Spleen (tissue), 11 donors: ENCODE measurements at regions not wholly inside any gene's neighbourhood (a gene's known extent, or its start where the extent isn't known, plus 50 kb on each side); places are given as distances from the start of the nearest gene placed in this dataset.

Experiments
- DNase-seq: peaks from one replicate; pipeline ENCODE4 v3.0.0-alpha.2; 2020
- H3K27ac ChIP-seq, 8 donors: fragments of 200-600 bp; sonication (generic) in 7 of 8; 1 replicate in 4 of 8; 2 replicates in 4 of 8; pipeline versions ENCODE4 v1.5.0 to v1.8.0; 2016 to 2021; ENCODE audit warnings: inconsistent platforms in 4 of 8, mild to moderate bottlenecking in 4 of 8, moderate library complexity in 1 of 8
- H3K27me3 ChIP-seq, 7 donors: fragments of 200-600 bp; sonication (generic) in 6 of 7; replicated peaks in 1 of 7; 1 replicate in 4 of 7; 2 replicates in 3 of 7; pipeline versions ENCODE4 v1.5.0 to v1.8.0; 2016 to 2021; ENCODE audit warnings: inconsistent platforms in 3 of 7, mild to moderate bottlenecking in 1 of 7
- H3K36me3 ChIP-seq, 6 donors: fragments of 200-600 bp; sonication (generic) in 5 of 6; 1 replicate in 4 of 6; 2 replicates in 2 of 6; pipeline versions ENCODE4 v1.5.0 to v1.8.0; 2016 to 2021; ENCODE audit warnings: inconsistent platforms in 2 of 6
- H3K4me1 ChIP-seq, 6 donors: fragments of 200-600 bp; sonication (generic) in 5 of 6; 1 replicate in 3 of 6; 2 replicates in 3 of 6; pipeline versions ENCODE4 v1.5.0 to v1.8.0; 2016 to 2021; ENCODE audit warnings: inconsistent platforms in 3 of 6
- H3K4me3 ChIP-seq, 8 donors: fragments of 200-600 bp; sonication (generic) in 7 of 8; 1 replicate in 4 of 8; 2 replicates in 4 of 8; pipeline versions ENCODE4 v1.5.0 to v1.8.0; 2016 to 2021; ENCODE audit warnings: inconsistent platforms in 4 of 8, mild to moderate bottlenecking in 4 of 8, moderate library complexity in 2 of 8
- H3K9me3 ChIP-seq, 8 donors: fragments of 200-600 bp; sonication (generic) in 7 of 8; 1 replicate in 4 of 8; 2 replicates in 4 of 8; pipeline versions ENCODE4 v1.5.0 to v1.8.0; 2016 to 2021; ENCODE audit warnings: inconsistent platforms in 4 of 8
- POLR2A ChIP-seq, 3 donors: fragments of 450-650 bp; IDR thresholded peaks; one replicate each; pipeline ENCODE4 v1.5.1; 2017; ENCODE audit warnings: antibody characterized with exemption in 3 of 3, mild to moderate bottlenecking in 1 of 3
- POLR2AphosphoS5 ChIP-seq, 3 donors: sonication (generic); formaldehyde crosslinking; IDR thresholded peaks; one replicate each; pipeline ENCODE4 v1.5.1; 2017; ENCODE audit warnings: antibody characterized with exemption in 3 of 3
- WGBS, 5 donors: extraction: QIAGEN DNeasy Blood & Tissue Kit in 3 of 5; methylation state at CpG; one replicate each; pipeline versions ENCODE4 v1.1.5 to v1.1.7; 2013 to 2018; 5-methylcytosine and 5-hydroxymethylcytosine counted together
- intact Hi-C: fragments of 100-400 bp; cut with DNase I; formaldehyde crosslinking; loops from one replicate; pipeline ENCODE4 v1.15.0; 2023; ENCODE audit warnings: low total_unique reads
- TF ChIP-seq, protein P1 (sequence below), 11 experiments: fragments of 200-600 bp in 7 of 11; fragments of 450-650 bp in 4 of 11; sonication (generic) in 4 of 11; IDR thresholded peaks in 8 of 11; conservative IDR thresholded peaks in 3 of 11; 1 replicate in 7 of 11; 2 replicates in 4 of 11; pipeline versions ENCODE4 v1.4.0 to v1.8.0; 2016 to 2021; ENCODE audit warnings: antibody characterized with exemption in 11 of 11, inconsistent platforms in 4 of 11, mild to moderate bottlenecking in 1 of 11
- donor health status: healthy with polysubstance abuse.
- donor health status: DM: no; HTN: no; CAD: no; lungs with moderate emphysema.
- donor health status: DM: no; HTN: no; CAD: no.
- donor health status: Bipolar disorder and iron deficiency.
- donor health status: healthy.
- donor health status: DM: no; HTN: no; CAD: no.
- donor health status: DM: yes; HTN: yes; CAD: no.

DNA sequence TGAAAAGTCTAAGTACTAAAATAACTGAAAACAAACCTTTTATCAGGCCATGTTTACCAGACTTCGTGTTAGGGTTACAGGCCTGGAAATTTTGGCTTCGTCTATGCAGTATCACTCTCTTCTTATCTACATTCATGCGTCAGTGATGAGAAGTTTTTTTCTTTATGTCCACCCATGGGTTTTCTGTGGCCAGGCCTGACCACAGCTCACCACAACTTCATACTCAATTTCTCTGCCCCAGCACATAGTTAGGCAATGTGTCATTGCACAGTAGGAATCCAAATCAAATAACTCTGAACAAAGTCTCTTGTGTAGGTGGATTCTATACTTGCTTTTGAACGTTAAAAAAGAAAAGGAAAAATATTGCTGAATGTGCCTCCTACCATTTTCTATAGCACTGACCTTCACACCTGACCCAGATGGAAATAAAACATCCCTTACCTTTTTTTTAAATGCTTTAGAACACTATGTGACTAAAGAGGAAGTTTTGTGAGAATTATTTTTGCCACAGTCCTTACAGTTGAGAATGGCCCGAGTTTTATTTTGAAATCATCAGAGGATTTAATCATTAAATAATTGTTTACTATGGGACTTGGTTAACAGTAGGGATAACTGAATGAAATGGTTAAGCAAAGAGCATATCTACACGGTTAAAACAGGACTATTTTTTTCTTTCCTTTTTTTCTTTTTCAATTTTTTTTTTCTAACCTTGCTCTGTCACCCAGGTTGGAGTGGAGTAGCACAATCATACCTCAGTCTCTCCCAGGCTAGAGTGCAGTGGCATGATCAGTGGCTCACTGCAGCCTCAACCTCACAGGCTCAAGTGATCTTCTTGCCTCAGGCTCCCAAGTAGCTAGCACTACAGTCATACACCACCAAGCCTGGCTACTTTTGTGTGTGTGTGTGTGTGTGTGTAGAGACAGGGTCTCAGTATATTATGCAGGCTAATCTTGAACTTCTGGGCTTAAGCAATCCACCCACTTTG, 1247.0 kb upstream of the ACO1 start:
- Histone ChIP-seq H3K4me1 (no peaks in the 10 kb centered on the region), H3K36me3 (no peaks in the 10 kb centered on the region), H3K4me3 (no peak overlapping the region), H3K27ac (no peak overlapping the region), H3K27me3 (no peaks in the 10 kb centered on the region), H3K9me3 (no peaks in the 10 kb centered on the region)
- no peak for DNase-seq
- WGBS, 5 donors: 70 to 78% (median 71%) methylated on average over 6 of the region's 6 CpGs
- TF ChIP-seq POLR2AphosphoS5 (IDR thresholded peaks at IDR 0.05): no peak
- TF ChIP-seq, protein P1, sequence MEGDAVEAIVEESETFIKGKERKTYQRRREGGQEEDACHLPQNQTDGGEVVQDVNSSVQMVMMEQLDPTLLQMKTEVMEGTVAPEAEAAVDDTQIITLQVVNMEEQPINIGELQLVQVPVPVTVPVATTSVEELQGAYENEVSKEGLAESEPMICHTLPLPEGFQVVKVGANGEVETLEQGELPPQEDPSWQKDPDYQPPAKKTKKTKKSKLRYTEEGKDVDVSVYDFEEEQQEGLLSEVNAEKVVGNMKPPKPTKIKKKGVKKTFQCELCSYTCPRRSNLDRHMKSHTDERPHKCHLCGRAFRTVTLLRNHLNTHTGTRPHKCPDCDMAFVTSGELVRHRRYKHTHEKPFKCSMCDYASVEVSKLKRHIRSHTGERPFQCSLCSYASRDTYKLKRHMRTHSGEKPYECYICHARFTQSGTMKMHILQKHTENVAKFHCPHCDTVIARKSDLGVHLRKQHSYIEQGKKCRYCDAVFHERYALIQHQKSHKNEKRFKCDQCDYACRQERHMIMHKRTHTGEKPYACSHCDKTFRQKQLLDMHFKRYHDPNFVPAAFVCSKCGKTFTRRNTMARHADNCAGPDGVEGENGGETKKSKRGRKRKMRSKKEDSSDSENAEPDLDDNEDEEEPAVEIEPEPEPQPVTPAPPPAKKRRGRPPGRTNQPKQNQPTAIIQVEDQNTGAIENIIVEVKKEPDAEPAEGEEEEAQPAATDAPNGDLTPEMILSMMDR (IDR thresholded peaks at IDR 0.05 in 8 of 11, conservative IDR thresholded peaks at IDR 0.05 in 3 of 11): no peak
- TF ChIP-seq POLR2A (IDR thresholded peaks at IDR 0.05): no peak
- intact Hi-C loops: no loop called here

DNA sequence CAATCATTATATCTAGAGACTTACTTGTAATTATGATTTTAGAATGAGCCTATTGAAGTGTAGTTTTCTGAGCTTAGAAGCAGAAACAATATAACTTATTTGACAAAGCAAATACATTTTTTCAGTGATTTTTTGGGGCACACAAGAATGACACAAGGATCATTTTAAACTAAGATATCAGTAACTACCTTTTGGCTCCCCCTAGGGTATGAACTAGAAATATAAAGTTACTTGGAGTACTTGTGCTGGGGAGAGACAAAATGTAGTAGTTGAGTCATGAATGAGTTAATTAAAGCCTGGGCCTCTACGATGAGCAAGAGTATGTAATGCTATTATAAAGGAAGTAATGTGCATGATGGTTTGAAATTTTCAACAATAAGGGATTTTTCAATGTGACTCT, 1244.1 kb upstream of the ACO1 start:
- TF ChIP-seq, protein P1 (IDR thresholded peaks at IDR 0.05 in 8 of 11, conservative IDR thresholded peaks at IDR 0.05 in 3 of 11): no peak
- TF ChIP-seq POLR2A (IDR thresholded peaks at IDR 0.05): no peak
- DNase-seq: no peak
- intact Hi-C loops: no loop called here
- Histone ChIP-seq H3K27ac (no peak overlapping the region), H3K4me3 (no peak overlapping the region), H3K36me3 (no peaks in the 10 kb centered on the region), H3K4me1 (no peaks in the 10 kb centered on the region), H3K9me3 (no peaks in the 10 kb centered on the region), H3K27me3 (no peaks in the 10 kb centered on the region)
- WGBS, 5 donors: 24 to 34% (median 28%) methylated on average over 1 of the region's 1 CpG

DNA sequence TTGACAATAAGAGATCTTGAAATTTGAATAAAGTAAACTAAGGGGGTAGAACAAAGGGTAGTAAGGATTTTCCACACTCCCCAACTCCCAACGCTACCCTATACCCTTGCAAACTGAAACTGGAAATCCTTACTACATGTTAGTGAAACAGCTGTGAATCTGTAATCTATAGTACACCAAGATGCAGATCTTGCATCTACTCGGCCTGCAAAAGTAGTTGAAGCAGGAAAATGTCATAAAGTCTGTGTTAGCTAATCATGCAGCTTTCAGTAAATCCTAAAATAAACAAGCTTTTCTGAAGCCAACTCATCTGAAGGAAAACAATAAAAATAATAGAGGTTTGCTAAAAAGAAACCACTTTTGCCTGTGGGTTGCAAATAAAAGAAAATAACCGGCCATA, 1242.0 kb upstream of the ACO1 start:
- H3K27ac ChIP-seq: no peak overlapping the region
- intact Hi-C loops: no loop called here
- no peak overlapping the region for H3K4me3 ChIP-seq
- DNase-seq: no peak
- no peak for TF ChIP-seq POLR2A (IDR thresholded peaks at IDR 0.05)
- no peak for TF ChIP-seq POLR2AphosphoS5 (IDR thresholded peaks at IDR 0.05)
- TF ChIP-seq, protein P1 (IDR thresholded peaks at IDR 0.05 in 8 of 11, conservative IDR thresholded peaks at IDR 0.05 in 3 of 11): no peak
- H3K4me1 ChIP-seq: no peaks in the 10 kb centered on the region
- no peaks in the 10 kb centered on the region for H3K27me3 ChIP-seq
- WGBS, 5 donors: 47 to 93% (median 72%) methylated on average over 3 of the region's 3 CpGs
- H3K36me3 ChIP-seq: no peaks in the 10 kb centered on the region
- H3K9me3 ChIP-seq: no peaks in the 10 kb centered on the region

DNA sequence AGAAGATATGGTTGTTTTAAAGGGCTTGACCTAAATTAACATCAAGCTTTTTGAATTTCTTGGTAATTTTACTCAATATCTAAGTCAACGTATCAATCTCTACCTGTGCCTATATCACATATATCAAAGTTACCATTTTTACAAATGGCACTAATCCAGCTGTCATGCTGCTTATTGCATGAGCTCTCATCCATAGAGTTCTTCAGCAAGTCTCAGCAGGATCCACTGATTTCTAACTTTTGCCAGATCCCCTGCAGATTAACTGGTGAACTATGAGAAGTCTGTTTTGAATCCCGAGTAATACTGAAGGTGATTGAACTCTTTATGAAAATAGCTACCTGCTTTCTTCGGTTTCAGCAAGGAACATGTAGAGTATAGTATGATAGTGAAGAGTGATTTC, 1239.8 kb upstream of the ACO1 start:
- Histone ChIP-seq H3K4me3 (no peak overlapping the region), H3K36me3 (no peaks in the 10 kb centered on the region), H3K9me3 (no peaks in the 10 kb centered on the region), H3K27me3 (no peaks in the 10 kb centered on the region), H3K27ac (no peak overlapping the region), H3K4me1 (no peaks in the 10 kb centered on the region)
- WGBS, 5 donors: 85 to 96% (median 90%) methylated on average over 3 of the region's 3 CpGs
- DNase-seq: no peak
- intact Hi-C loops: no loop called here
- TF ChIP-seq POLR2A (IDR thresholded peaks at IDR 0.05) (no peak), POLR2AphosphoS5 (IDR thresholded peaks at IDR 0.05) (no peak)
- TF ChIP-seq, protein P1 (IDR thresholded peaks at IDR 0.05 in 8 of 11, conservative IDR thresholded peaks at IDR 0.05 in 3 of 11): no peak
